ENCODE measurements at regions not wholly inside any gene's neighbourhood (a gene's known extent, or its start where the extent isn't known, plus 50 kb on each side); places are given as distances from the start of the nearest gene placed in this dataset.

DNA sequence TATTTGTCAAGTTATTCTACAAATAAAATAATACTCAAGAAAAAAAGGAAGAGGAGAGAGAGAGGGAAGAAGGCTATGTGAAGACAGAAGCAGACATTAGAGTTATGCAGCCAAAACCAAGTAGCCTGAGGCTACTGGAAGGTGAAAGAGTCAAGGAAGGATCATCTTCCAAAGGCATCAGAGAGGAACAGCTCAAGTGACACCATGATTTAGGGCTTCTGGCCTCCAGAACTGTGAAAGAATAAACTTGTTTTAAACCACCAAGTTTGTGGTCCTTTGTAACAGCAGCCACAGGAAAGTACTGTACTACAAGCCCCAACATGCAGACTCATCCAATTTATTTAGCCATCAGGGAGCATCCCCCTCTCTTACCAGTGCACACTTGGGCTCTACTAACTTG, 788.5 kb upstream of the LRRTM1 start:
- H3K4me3 ChIP-seq (replicated peaks; ENCODE audit: low read depth, low read length): no peak overlapping the region
- TF ChIP-seq, protein P1, sequence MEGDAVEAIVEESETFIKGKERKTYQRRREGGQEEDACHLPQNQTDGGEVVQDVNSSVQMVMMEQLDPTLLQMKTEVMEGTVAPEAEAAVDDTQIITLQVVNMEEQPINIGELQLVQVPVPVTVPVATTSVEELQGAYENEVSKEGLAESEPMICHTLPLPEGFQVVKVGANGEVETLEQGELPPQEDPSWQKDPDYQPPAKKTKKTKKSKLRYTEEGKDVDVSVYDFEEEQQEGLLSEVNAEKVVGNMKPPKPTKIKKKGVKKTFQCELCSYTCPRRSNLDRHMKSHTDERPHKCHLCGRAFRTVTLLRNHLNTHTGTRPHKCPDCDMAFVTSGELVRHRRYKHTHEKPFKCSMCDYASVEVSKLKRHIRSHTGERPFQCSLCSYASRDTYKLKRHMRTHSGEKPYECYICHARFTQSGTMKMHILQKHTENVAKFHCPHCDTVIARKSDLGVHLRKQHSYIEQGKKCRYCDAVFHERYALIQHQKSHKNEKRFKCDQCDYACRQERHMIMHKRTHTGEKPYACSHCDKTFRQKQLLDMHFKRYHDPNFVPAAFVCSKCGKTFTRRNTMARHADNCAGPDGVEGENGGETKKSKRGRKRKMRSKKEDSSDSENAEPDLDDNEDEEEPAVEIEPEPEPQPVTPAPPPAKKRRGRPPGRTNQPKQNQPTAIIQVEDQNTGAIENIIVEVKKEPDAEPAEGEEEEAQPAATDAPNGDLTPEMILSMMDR (IDR thresholded peaks at IDR 0.05; ENCODE audit: low read depth, low read length, missing control alignments): no peak
- no peak for DNase-seq (ENCODE audit: extremely low read depth, low read depth)

DNA sequence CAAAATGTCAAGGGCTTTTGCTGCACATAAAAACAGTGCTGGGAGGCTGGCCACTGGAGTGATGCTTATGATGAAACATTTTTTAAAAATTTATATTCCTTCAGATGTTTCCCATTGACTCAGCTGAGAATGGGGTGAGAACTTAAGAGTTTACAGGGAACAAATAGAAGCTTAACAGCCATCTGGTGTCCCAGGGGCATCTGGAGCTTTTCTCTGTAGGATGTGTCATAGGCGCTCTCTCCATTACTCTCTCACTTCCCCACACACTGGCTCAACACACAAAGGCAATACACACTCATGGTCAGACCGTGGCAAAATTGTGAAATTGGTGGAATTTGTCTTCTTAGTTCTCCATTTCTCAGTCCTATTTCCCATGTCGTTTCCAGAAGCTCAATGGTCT, 783.1 kb upstream of the LRRTM1 start:
- H3K4me3 ChIP-seq (replicated peaks; ENCODE audit: low read depth, low read length): no peak overlapping the region
- TF ChIP-seq, protein P1 (IDR thresholded peaks at IDR 0.05; ENCODE audit: low read depth, low read length, missing control alignments): no peak
- no peak for DNase-seq (ENCODE audit: extremely low read depth, low read depth)

DNA sequence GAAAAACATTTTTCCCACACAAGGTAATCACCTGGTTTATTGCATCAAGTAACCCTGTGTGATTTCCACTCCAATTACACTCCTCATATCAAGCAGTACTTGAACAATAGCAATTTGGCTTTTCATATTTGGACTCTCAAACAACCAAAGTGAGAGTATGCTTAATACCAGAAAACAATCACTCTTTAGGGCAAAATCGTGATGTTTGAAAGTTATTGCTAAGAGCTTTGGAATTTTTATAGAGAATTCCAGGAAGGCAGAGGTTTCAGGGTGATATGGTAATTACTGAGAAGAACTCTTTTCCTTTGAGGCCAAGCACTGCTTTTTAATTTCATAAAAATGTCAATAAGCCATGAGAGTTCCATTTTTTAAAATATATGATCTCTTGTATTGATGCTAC, 779.5 kb upstream of the LRRTM1 start:
- TF ChIP-seq, protein P1 (IDR thresholded peaks at IDR 0.05; ENCODE audit: low read depth, low read length, missing control alignments): no peak
- no peak overlapping the region for H3K4me3 ChIP-seq (replicated peaks; ENCODE audit: low read depth, low read length)
- no peak for DNase-seq (ENCODE audit: extremely low read depth, low read depth)

DNA sequence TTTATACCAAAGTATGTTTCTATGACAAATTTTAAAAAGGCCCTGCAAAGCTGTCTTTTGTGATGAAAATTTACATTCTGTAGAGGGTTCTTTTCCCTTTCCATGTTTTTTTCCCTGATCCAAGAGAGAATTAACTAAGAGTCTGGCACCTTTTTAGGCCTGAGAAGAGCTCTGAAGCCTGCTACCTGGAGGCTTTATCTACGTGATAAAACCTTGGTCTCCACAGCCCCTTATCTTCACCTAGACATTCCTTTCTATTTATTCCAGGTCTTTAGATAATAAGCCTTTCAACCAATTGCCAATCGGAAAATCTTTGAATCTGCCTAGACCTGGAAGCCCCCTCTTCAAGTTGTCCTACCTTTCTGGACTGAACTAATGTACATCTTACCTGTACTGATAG, 774.1 kb upstream of the LRRTM1 start:
- TF ChIP-seq, protein P1 (IDR thresholded peaks at IDR 0.05; ENCODE audit: low read depth, low read length, missing control alignments): no peak
- no peak overlapping the region for H3K4me3 ChIP-seq (replicated peaks; ENCODE audit: low read depth, low read length)
- DNase-seq (ENCODE audit: extremely low read depth, low read depth): no peak

DNA sequence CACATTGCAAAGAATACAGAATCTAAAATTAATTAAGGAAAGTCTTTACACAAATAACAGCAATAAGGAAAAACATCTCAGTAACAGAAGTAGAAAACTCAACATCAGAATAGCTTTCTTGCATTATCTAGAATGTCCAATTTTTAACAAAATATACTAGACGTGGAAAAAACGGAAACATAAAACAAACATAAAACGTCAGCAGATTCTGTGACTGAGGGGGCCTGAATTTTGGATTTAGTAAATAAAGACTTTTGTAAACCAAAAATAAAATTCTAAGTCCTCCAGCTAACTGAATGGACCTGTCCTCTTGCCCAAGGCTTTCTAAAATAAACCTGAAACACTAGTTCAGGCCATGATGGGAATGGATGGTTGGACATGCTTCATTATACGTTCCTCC, 773.5 kb upstream of the LRRTM1 start:
- TF ChIP-seq, protein P1 (IDR thresholded peaks at IDR 0.05; ENCODE audit: low read depth, low read length, missing control alignments): no peak
- DNase-seq (ENCODE audit: extremely low read depth, low read depth): no peak
- H3K4me3 ChIP-seq (replicated peaks; ENCODE audit: low read depth, low read length): no peak overlapping the region

DNA sequence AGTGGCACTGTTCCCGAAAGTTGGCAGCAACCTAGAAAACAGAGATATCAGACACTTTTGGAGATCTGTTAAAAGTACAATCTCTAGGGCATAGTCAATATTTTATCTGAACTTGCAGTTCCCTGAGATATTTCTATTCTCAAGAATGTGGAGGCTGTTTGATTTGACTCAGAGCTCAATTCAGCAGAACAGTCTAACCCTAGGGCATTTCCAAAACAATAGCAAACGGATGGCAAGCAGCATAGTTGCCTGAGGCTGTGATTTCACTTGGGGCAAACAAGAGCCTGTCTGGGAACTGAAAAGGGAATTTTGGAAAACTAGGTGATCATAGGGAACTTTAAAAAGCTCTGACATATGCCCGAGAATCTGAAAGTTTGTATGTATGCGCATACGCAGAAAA, 772.8 kb upstream of the LRRTM1 start:
- no peak overlapping the region for H3K4me3 ChIP-seq (replicated peaks; ENCODE audit: low read depth, low read length)
- no peak for DNase-seq (ENCODE audit: extremely low read depth, low read depth)
- TF ChIP-seq, protein P1 (IDR thresholded peaks at IDR 0.05; ENCODE audit: low read depth, low read length, missing control alignments): no peak

DNA sequence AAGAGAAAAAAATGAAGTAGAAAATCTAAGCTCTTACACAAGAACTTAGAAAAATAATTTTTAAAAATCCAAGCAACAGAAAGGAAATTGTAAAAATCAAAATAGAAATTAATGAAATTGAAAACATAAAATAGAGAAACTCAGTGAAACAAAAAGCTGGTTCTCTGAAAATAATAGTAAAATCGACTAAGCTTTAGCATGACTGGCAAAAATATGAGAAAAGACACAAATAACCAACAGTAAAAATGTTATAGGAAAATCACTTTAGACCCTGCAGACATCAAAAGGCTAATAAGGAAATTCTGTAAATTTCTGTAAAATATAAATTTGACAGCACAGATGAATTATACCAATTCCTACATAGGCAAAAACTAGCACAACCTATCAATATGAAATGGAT, 768.9 kb upstream of the LRRTM1 start:
- TF ChIP-seq, protein P1 (IDR thresholded peaks at IDR 0.05; ENCODE audit: low read depth, low read length, missing control alignments): no peak
- no peak overlapping the region for H3K4me3 ChIP-seq (replicated peaks; ENCODE audit: low read depth, low read length)

More for the DNA sequence above, 768.9 kb upstream of the LRRTM1 start:
- no peak for DNase-seq (ENCODE audit: extremely low read depth, low read depth)
